H54 (cell line): ENCODE measurements at regions not wholly inside any gene's neighbourhood (a gene's known extent, or its start where the extent isn't known, plus 50 kb on each side); places are given as distances from the start of the nearest gene placed in this dataset.
A peak's percentile ranks its signal among the peaks of the same experiment; 100 is the strongest.
"Not testable (repeated sequence)": the region's sequence is repeated elsewhere in the genome, so short reads cannot be mapped to it uniquely, and the experiment has no call there.

Source experiments
- DNase-seq: peaks from one replicate; pipeline ENCODE4 v3.0.0; 2011; ENCODE audit warnings: low spot score, mixed read lengths; ENCODE audit not compliant: insufficient read length
- FAIRE-seq: peaks from 3 replicates; lab custom pipeline; 2011; peaks lifted over from hg19 to GRCh38; lab: Jason Lieb, UNC
- POLR2A ChIP-seq: IDR thresholded peaks from 2 replicates; pipeline ENCODE4 v1.6.1; 2011; ENCODE audit warnings: low read depth, mild to moderate bottlenecking, low read length

- FAIRE-seq = no peak
Observed at GRCh38 chr14:71745072-71745471, 187.2 kb upstream of the RGS6 start.

GRCh38 chr14:71748196-71748595 lies 184.0 kb upstream of the RGS6 start:
- TF ChIP-seq POLR2A = no peak
- no peak for DNase-seq
- no peak for FAIRE-seq

More at GRCh38 chr14:71745072-71745471, 187.2 kb upstream of the RGS6 start:
- no peak for TF ChIP-seq POLR2A
- no peak for DNase-seq

GRCh38 chr14:71749613-71750238 lies 182.5 kb upstream of the RGS6 start:
- no peak for TF ChIP-seq POLR2A
- DNase-seq = no peak
- no peak for FAIRE-seq

- no peak for TF ChIP-seq POLR2A
- DNase-seq (no peak), FAIRE-seq (no peak)
Observed at GRCh38 chr14:71751264-71751663, 181.0 kb upstream of the RGS6 start.

GRCh38 chr14:71752111-71752738 lies 180.0 kb upstream of the RGS6 start:
- DNase-seq (no peak), FAIRE-seq (no peak)
- no peak for TF ChIP-seq POLR2A

GRCh38 chr14:71753126-71753830 lies 179.0 kb upstream of the RGS6 start:
- TF ChIP-seq POLR2A = no peak
- DNase-seq (peak; percentile 38), FAIRE-seq (peak; percentile 33)

GRCh38 chr14:71753976-71754375 lies 178.3 kb upstream of the RGS6 start:
- DNase-seq = no peak
- FAIRE-seq = no peak
- TF ChIP-seq POLR2A = no peak

- no peak for DNase-seq
- TF ChIP-seq POLR2A = no peak
- no peak for FAIRE-seq
Observed at GRCh38 chr14:71754422-71755095, 177.7 kb upstream of the RGS6 start.

- TF ChIP-seq POLR2A = no peak
- FAIRE-seq (no peak), DNase-seq (no peak)
Observed at GRCh38 chr14:71758229-71758951, 173.8 kb upstream of the RGS6 start.

GRCh38 chr14:71762575-71762974 lies 169.7 kb upstream of the RGS6 start:
- DNase-seq = no peak
- TF ChIP-seq POLR2A = no peak
- FAIRE-seq = no peak

GRCh38 chr14:71764701-71765382 lies 167.4 kb upstream of the RGS6 start:
- TF ChIP-seq POLR2A = no peak
- DNase-seq = no peak
- no peak for FAIRE-seq

GRCh38 chr14:71765505-71765904 lies 166.7 kb upstream of the RGS6 start:
- TF ChIP-seq POLR2A = no peak
- DNase-seq (no peak), FAIRE-seq (no peak)

- DNase-seq (no peak), FAIRE-seq (no peak)
- no peak for TF ChIP-seq POLR2A
Observed at GRCh38 chr14:71770431-71770830, 161.8 kb upstream of the RGS6 start.

GRCh38 chr14:71771421-71771820 lies 160.8 kb upstream of the RGS6 start:
- FAIRE-seq, DNase-seq: not testable (repeated sequence)

- not testable (repeated sequence) for DNase-seq, FAIRE-seq
Observed at GRCh38 chr14:71771996-71772395, 160.2 kb upstream of the RGS6 start.
